Astrocyte (in vitro differentiated cells and primary cell): ENCODE measurements at regions not wholly inside any gene's neighbourhood (a gene's known extent, or its start where the extent isn't known, plus 50 kb on each side); places are given as distances from the start of the nearest gene placed in this dataset.

ENCODE experiments used
- DNase-seq: peaks from one replicate; pipeline ENCODE4 v3.0.0-alpha.2; 2010; ENCODE audit warnings: low read depth
- FAIRE-seq: peaks from 2 replicates; lab custom pipeline; 2011; peaks lifted over from hg19 to GRCh38; lab: Jason Lieb, UNC
- H2AFZ ChIP-seq: 2 replicates; pipeline ENCODE4 v1.6.0; 2012; ENCODE audit warnings: low read depth, low read length, inconsistent platforms
- H3K27ac ChIP-seq: 2 replicates; pipeline ENCODE4 v1.5.1; 2011; ENCODE audit warnings: low read depth, low read length, inconsistent platforms
- H3K27me3 ChIP-seq: 2 replicates; pipeline ENCODE4 v1.6.0; 2011; ENCODE audit warnings: low read length, inconsistent platforms; ENCODE audit not compliant: insufficient read depth
- H3K36me3 ChIP-seq: 2 replicates; pipeline ENCODE4 v1.5.1; 2011; ENCODE audit warnings: low read length, inconsistent platforms; ENCODE audit not compliant: insufficient read depth
- H3K4me1 ChIP-seq: 2 replicates; pipeline ENCODE4 v1.5.1; 2011; ENCODE audit warnings: low read length, inconsistent platforms; ENCODE audit not compliant: insufficient read depth
- H3K4me2 ChIP-seq: 2 replicates; pipeline ENCODE4 v1.6.0; 2012; ENCODE audit warnings: low read length, inconsistent platforms
- H3K4me3 ChIP-seq: 2 replicates; pipeline ENCODE4 v1.5.1; 2011; ENCODE audit warnings: low read depth, mild to moderate bottlenecking, low read length, inconsistent platforms; ENCODE audit not compliant: insufficient read depth
- H3K79me2 ChIP-seq: 2 replicates; pipeline ENCODE4 v1.6.0; 2012; ENCODE audit warnings: mild to moderate bottlenecking, low read length, inconsistent platforms; ENCODE audit not compliant: insufficient read depth
- H3K9ac ChIP-seq: 2 replicates; pipeline ENCODE4 v1.6.0; 2012; ENCODE audit warnings: mild to moderate bottlenecking, low read length, inconsistent platforms
- H3K9me3 ChIP-seq: 2 replicates; pipeline ENCODE4 v1.5.1; 2012; ENCODE audit warnings: low read depth, mild to moderate bottlenecking, low read length, inconsistent platforms; ENCODE audit not compliant: insufficient read depth
- H4K20me1 ChIP-seq: 2 replicates; pipeline ENCODE4 v1.6.0; 2012; ENCODE audit warnings: low read length, inconsistent platforms; ENCODE audit not compliant: insufficient read depth
- H3K27ac Mint-ChIP-seq: one replicate; pipeline ENCODE4 v1.8.0; 2021; ENCODE audit warnings: mild to moderate bottlenecking, mixed read lengths; ENCODE audit not compliant: unreplicated experiment
- H3K27me3 Mint-ChIP-seq: one replicate; pipeline ENCODE4 v1.8.0; 2021; ENCODE audit warnings: low read depth, mixed read lengths; ENCODE audit not compliant: unreplicated experiment
- H3K36me3 Mint-ChIP-seq: one replicate; pipeline ENCODE4 v1.8.0; 2021; ENCODE audit warnings: low read depth, mixed read lengths; ENCODE audit not compliant: unreplicated experiment
- H3K4me1 Mint-ChIP-seq: one replicate; pipeline ENCODE4 v1.8.0; 2021; ENCODE audit warnings: low read depth, mixed read lengths; ENCODE audit not compliant: unreplicated experiment
- H3K4me3 Mint-ChIP-seq: one replicate; pipeline ENCODE4 v1.8.0; 2021; ENCODE audit warnings: mild to moderate bottlenecking, moderate library complexity, mixed read lengths; ENCODE audit not compliant: unreplicated experiment
- H3K9me3 Mint-ChIP-seq: one replicate; pipeline ENCODE4 v1.8.0; 2021; ENCODE audit warnings: mild to moderate bottlenecking, mixed read lengths; ENCODE audit not compliant: unreplicated experiment
- EZH2 ChIP-seq: IDR thresholded peaks from 2 replicates; pipeline ENCODE4 v1.6.1; 2012; ENCODE audit warnings: mild to moderate bottlenecking, low read length, inconsistent platforms; ENCODE audit not compliant: insufficient read depth
- TF ChIP-seq, protein P1 (sequence below): IDR thresholded peaks from 2 replicates; pipeline ENCODE4 v1.5.1; 2011; ENCODE audit warnings: low read depth, mild to moderate bottlenecking, inconsistent platforms, low read length, moderate library complexity; ENCODE audit not compliant: insufficient read depth

DNA sequence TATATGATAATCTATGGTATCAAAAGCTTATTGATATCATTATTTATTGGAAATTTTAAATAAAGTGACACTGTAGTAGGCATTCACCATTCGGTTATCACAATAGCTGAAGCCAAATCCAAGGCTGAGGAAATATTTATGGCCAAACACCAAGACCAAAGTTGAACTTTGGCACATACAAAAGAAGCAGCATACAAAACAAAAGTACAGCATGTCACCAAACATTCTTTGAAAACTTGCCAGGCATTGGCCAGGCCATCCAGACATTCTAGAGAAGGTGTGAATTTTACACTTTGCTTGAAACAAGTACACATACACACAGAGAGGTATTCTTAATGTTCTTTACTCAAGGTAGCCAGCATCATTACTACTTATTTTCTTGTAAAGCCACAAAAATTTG, 544.4 kb upstream of the CXADR start:
- TF ChIP-seq, protein P1, sequence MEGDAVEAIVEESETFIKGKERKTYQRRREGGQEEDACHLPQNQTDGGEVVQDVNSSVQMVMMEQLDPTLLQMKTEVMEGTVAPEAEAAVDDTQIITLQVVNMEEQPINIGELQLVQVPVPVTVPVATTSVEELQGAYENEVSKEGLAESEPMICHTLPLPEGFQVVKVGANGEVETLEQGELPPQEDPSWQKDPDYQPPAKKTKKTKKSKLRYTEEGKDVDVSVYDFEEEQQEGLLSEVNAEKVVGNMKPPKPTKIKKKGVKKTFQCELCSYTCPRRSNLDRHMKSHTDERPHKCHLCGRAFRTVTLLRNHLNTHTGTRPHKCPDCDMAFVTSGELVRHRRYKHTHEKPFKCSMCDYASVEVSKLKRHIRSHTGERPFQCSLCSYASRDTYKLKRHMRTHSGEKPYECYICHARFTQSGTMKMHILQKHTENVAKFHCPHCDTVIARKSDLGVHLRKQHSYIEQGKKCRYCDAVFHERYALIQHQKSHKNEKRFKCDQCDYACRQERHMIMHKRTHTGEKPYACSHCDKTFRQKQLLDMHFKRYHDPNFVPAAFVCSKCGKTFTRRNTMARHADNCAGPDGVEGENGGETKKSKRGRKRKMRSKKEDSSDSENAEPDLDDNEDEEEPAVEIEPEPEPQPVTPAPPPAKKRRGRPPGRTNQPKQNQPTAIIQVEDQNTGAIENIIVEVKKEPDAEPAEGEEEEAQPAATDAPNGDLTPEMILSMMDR, result no peak
- TF ChIP-seq EZH2, result no peak
- Histone ChIP-seq H3K79me2 (no peaks in the 10 kb centered on the region), H3K27me3 (no peaks in the 10 kb centered on the region), H2AFZ (no peak overlapping the region), H3K4me1 (no peaks in the 10 kb centered on the region), H3K4me3 (no peak overlapping the region), H4K20me1 (no peaks in the 10 kb centered on the region), H3K9ac (no peak overlapping the region), H3K36me3 (no peaks in the 10 kb centered on the region), H3K9me3 (no peaks in the 10 kb centered on the region), H3K4me2 (no peak overlapping the region), H3K27ac (no peak overlapping the region)
- Mint-ChIP-seq H3K4me1 (no peaks in the 10 kb centered on the region), H3K4me3 (no peak overlapping the region), H3K9me3 (peaks cover 7% of the 10 kb centered on the region), H3K36me3 (no peaks in the 10 kb centered on the region), H3K27ac (no peak overlapping the region), H3K27me3 (no peaks in the 10 kb centered on the region)
- no peak for FAIRE-seq
- DNase-seq, result no peak

DNA sequence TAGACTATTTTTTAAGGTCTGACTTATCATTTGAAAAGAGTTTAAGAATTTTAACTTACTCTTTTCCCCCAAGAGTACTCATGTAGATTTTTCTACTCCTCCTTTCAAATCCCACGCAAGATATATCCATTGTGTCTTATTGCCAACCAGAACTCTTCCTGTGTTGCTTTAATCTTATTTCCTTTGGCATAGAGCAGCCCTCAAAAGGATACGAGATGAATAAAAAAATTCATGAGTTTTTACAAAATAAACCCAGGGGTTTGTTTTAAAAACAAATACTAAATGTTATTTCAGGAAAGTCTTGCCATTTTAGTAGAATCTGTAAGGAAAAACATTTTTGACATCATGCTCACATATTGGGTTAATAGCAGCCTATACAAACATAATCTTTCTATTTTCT, 543.2 kb upstream of the CXADR start:
- TF ChIP-seq, protein P1, result no peak
- TF ChIP-seq EZH2, result no peak
- H3K9ac ChIP-seq, result no peak overlapping the region
- H3K4me3 Mint-ChIP-seq, result no peak overlapping the region
- H3K9me3 Mint-ChIP-seq, result peaks cover 7% of the 10 kb centered on the region
- no peaks in the 10 kb centered on the region for H3K79me2 ChIP-seq
- H3K27ac ChIP-seq, result no peak overlapping the region
- no peak overlapping the region for H2AFZ ChIP-seq
- no peak overlapping the region for H3K4me3 ChIP-seq
- H3K27me3 ChIP-seq, result no peaks in the 10 kb centered on the region
- FAIRE-seq (no peak), DNase-seq (no peak)
- H3K36me3 ChIP-seq, result no peaks in the 10 kb centered on the region
- H3K36me3 Mint-ChIP-seq, result no peaks in the 10 kb centered on the region
- H3K9me3 ChIP-seq, result no peaks in the 10 kb centered on the region
- H3K4me1 Mint-ChIP-seq, result no peaks in the 10 kb centered on the region
- H3K4me1 ChIP-seq, result no peaks in the 10 kb centered on the region
- H3K4me2 ChIP-seq, result no peak overlapping the region
- no peaks in the 10 kb centered on the region for H3K27me3 Mint-ChIP-seq
- no peak overlapping the region for H3K27ac Mint-ChIP-seq
- no peaks in the 10 kb centered on the region for H4K20me1 ChIP-seq

DNA sequence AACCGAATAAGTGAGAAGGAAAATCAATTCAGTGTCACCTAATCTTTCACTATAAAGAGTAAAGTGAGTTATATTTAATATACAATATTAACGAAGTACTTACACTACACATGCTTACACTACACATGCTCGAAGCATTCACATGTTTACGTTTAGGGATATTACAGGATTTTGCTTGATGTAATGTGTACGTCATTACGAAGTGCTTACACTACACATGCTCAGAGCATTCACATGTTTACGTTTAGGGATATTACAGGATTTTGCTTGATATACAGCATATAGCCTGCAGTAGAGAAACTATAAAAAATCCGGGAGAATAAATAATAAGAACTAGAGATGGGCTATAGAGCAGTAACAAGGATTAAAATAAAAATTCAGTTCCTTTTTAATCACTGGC, 538.8 kb upstream of the CXADR start:
- DNase-seq, result no peak
- no peak overlapping the region for H3K27ac Mint-ChIP-seq

More for the DNA sequence above, 538.8 kb upstream of the CXADR start:
- H3K27ac ChIP-seq, result no peak overlapping the region
- no peaks in the 10 kb centered on the region for H3K36me3 ChIP-seq
- no peak overlapping the region for H3K4me3 ChIP-seq
- no peaks in the 10 kb centered on the region for H3K27me3 ChIP-seq
- no peak overlapping the region for H3K4me2 ChIP-seq
- H3K27me3 Mint-ChIP-seq, result no peaks in the 10 kb centered on the region
- H3K4me1 ChIP-seq, result no peaks in the 10 kb centered on the region
- H3K4me1 Mint-ChIP-seq, result peaks cover 19% of the 10 kb centered on the region
- TF ChIP-seq, protein P1, result no peak
- TF ChIP-seq EZH2, result no peak
- no peak overlapping the region for H2AFZ ChIP-seq
- H3K4me3 Mint-ChIP-seq, result no peak overlapping the region
- H3K9ac ChIP-seq, result no peak overlapping the region
- H3K36me3 Mint-ChIP-seq, result no peaks in the 10 kb centered on the region
- no peaks in the 10 kb centered on the region for H4K20me1 ChIP-seq
- no peak for FAIRE-seq
- no peaks in the 10 kb centered on the region for H3K9me3 Mint-ChIP-seq
- no peaks in the 10 kb centered on the region for H3K9me3 ChIP-seq
- H3K79me2 ChIP-seq, result no peaks in the 10 kb centered on the region
